HL-60/S4 (cell line): ENCODE measurements at regions not wholly inside any gene's neighbourhood (a gene's known extent, or its start where the extent isn't known, plus 50 kb on each side); places are given as distances from the start of the nearest gene placed in this dataset.

Source experiments
- in situ Hi-C: fragments of 300-500 bp; cut with MboI; formaldehyde crosslinking; loops from 2 replicates; pipeline ENCODE4 v1.14.3; 2022; ENCODE audit warnings: low sequenced_read_pairs

GRCh38 chr5:74382987-74383593 is 257.4 kb downstream of the ENC1 start:
- in situ Hi-C loops, result no loop called here

- in situ Hi-C loops, result no loop called here
Measured at GRCh38 chr5:74382123-74382855, 258.2 kb downstream of the ENC1 start.

GRCh38 chr5:74380193-74380592 is 260.3 kb downstream of the ENC1 start:
- in situ Hi-C loops, result no loop called here

- in situ Hi-C loops, result no loop called here
Measured at GRCh38 chr5:74378464-74378863, 262.1 kb downstream of the ENC1 start.

- in situ Hi-C loops, result no loop called here
Measured at GRCh38 chr5:74376187-74376586, 264.3 kb downstream of the ENC1 start.

GRCh38 chr5:74375271-74375670 is 265.3 kb downstream of the ENC1 start:
- in situ Hi-C loops, result no loop called here

GRCh38 chr5:74374656-74375055 is 265.9 kb downstream of the ENC1 start:
- in situ Hi-C loops, result no loop called here

GRCh38 chr5:74373076-74373475 is 267.5 kb downstream of the ENC1 start:
- in situ Hi-C loops, result no loop called here

- in situ Hi-C loops, result no loop called here
Measured at GRCh38 chr5:74372502-74373064, 267.9 kb downstream of the ENC1 start.

- in situ Hi-C loops, result no loop called here
Measured at GRCh38 chr5:74372051-74372450, 268.5 kb downstream of the ENC1 start.

- in situ Hi-C loops, result no loop called here
Measured at GRCh38 chr5:74371621-74372020, 268.9 kb downstream of the ENC1 start.

- in situ Hi-C loops, result no loop called here
Measured at GRCh38 chr5:74370168-74370567, 270.4 kb downstream of the ENC1 start.

- in situ Hi-C loops, result no loop called here
Measured at GRCh38 chr5:74369173-74369572, 271.4 kb downstream of the ENC1 start.

GRCh38 chr5:74367934-74368333 is 272.6 kb downstream of the ENC1 start:
- in situ Hi-C loops, result no loop called here

GRCh38 chr5:74367241-74367733 is 273.2 kb downstream of the ENC1 start:
- in situ Hi-C loops, result no loop called here

GRCh38 chr5:74365723-74366122 is 274.8 kb downstream of the ENC1 start:
- in situ Hi-C loops, result no loop called here

GRCh38 chr5:74364507-74364906 is 276.0 kb downstream of the ENC1 start:
- in situ Hi-C loops, result no loop called here

- in situ Hi-C loops, result no loop called here
Measured at GRCh38 chr5:74363603-74364205, 276.8 kb downstream of the ENC1 start.

- in situ Hi-C loops, result no loop called here
Measured at GRCh38 chr5:74361406-74362358, 278.8 kb downstream of the ENC1 start.

GRCh38 chr5:74360535-74361210 is 279.9 kb downstream of the ENC1 start:
- in situ Hi-C loops, result no loop called here
